Heart left ventricle (tissue), 16 donors: ENCODE measurements at regions not wholly inside any gene's neighbourhood (a gene's known extent, or its start where the extent isn't known, plus 50 kb on each side); places are given as distances from the start of the nearest gene placed in this dataset.

ENCODE experiments used
- ATAC-seq, 4 donors: fragments of 200-7000 bp; cut with Tn5 transposase; one replicate each; pipeline ENCODE4 v1.9.1; 2020 to 2022; ENCODE audit warnings: moderate library complexity in 4 of 4, mild to moderate bottlenecking in 3 of 4, moderate number of reproducible peaks in 1 of 4
- DNase-seq, 5 donors: peaks; one replicate each; pipeline ENCODE4 v3.0.0-alpha.2; 2020
- H3K27ac ChIP-seq, 12 donors: fragments of 200-600 bp; sonication (generic) in 4 of 12; one replicate each; pipeline versions ENCODE4 v1.5.0 to v1.8.0; 2016 to 2022; ENCODE audit warnings: mild to moderate bottlenecking in 2 of 12
- H3K27me3 ChIP-seq, 9 donors: fragments of 200-600 bp; sonication (generic) in 2 of 9; one replicate each; pipeline versions ENCODE4 v1.5.1 to v1.8.0; 2016 to 2022; ENCODE audit warnings: mild to moderate bottlenecking in 3 of 9
- H3K36me3 ChIP-seq, 9 donors: fragments of 200-600 bp; sonication (generic) in 2 of 9; one replicate each; pipeline versions ENCODE4 v1.5.0 to v1.8.0; 2018 to 2022; ENCODE audit warnings: mild to moderate bottlenecking in 2 of 9
- H3K4me1 ChIP-seq, 12 donors: fragments of 200-600 bp; sonication (generic) in 4 of 12; one replicate each; pipeline versions ENCODE4 v1.5.0 to v1.8.0; 2016 to 2022; ENCODE audit warnings: mild to moderate bottlenecking in 3 of 12
- H3K4me3 ChIP-seq, 12 donors: fragments of 200-600 bp; sonication (generic) in 4 of 12; one replicate each; pipeline versions ENCODE4 v1.5.0 to v1.8.0; 2017 to 2022; ENCODE audit warnings: mild to moderate bottlenecking in 9 of 12, moderate library complexity in 4 of 12
- H3K9me3 ChIP-seq, 12 donors: fragments of 200-600 bp; sonication (generic) in 4 of 12; one replicate each; pipeline versions ENCODE4 v1.5.0 to v1.8.0; 2016 to 2022; ENCODE audit warnings: mild to moderate bottlenecking in 1 of 12
- POLR2A ChIP-seq, 2 donors: fragments of 450-650 bp; IDR thresholded peaks; one replicate each; pipeline ENCODE4 v1.6.1; 2017; ENCODE audit warnings: antibody characterized with exemption in 2 of 2, mild to moderate bottlenecking in 2 of 2, moderate library complexity in 2 of 2
- WGBS, 4 donors: extraction: QIAGEN DNeasy Blood & Tissue Kit in 2 of 4; methylation state at CpG; one replicate each; pipeline versions ENCODE4 v1.1.5 to v1.1.7; 2013 to 2018; 5-methylcytosine and 5-hydroxymethylcytosine counted together
- intact Hi-C, 10 donors: fragments of 100-400 bp; cut with DNase I; formaldehyde crosslinking; loops; one replicate each; pipeline versions ENCODE4 v1.11.1 to v1.14.2; 2022
- TF ChIP-seq, protein P1 (sequence below), 12 donors: fragments of 200-600 bp; sonication (generic) in 4 of 12; IDR thresholded peaks; one replicate each; pipeline versions ENCODE4 v1.5.0 to v1.8.0; 2018 to 2022; ENCODE audit warnings: antibody characterized with exemption in 12 of 12, mild to moderate bottlenecking in 5 of 12
- donor health status: ischemic (EF 13 %, LVEDD 7.1; RV severe dilation, severe dysfunction).
- donor health status: healthy with polysubstance abuse.
- donor health status: DM: no; HTN: yes; CAD: no.
- donor health status: DM: no; HTN: no; CAD: no.
- donor health status: ischemic (EF 25% LVEDD 6.9; RV normal size, moderate dysfunction).
- donor health status: ischemic (EF 25% LVEDD 5.7; RV mildly dilated, moderate dysfunction).
- donor health status: healthy.
- donor health status: DM: yes; HTN: yes; CAD: no.
- donor health status: ischemic (EF 35%, LVEDD 5.7; RV mildly dilated, moderate dysfunction).
- donor health status: nonischemic (EF 11% LVEDD 7.7; RV severe dilation, severe dysfunction).
- donor health status: DM: yes; HTN: yes; CAD: no.
- donor health status: PGD.
- donor health status: ischemic (EF 29% LVEDD 5.4; RV normal size, mild dysfunction).
- donor health status: nonischemic (EF 23%, LVEDD 6.1; RV moderate dilation, normal function).

- peaks cover 0 to 19% (median 4%) of the 10 kb centered on the region in 12 donors for H3K9me3 ChIP-seq
- no peak overlapping the region for H3K27ac ChIP-seq
- DNase-seq (no peak), ATAC-seq (no peak)
- peaks cover 0 to 5% (median 0%) of the 10 kb centered on the region in 12 donors for H3K4me1 ChIP-seq
- intact Hi-C loops: no loop called here
- TF ChIP-seq, protein P1, sequence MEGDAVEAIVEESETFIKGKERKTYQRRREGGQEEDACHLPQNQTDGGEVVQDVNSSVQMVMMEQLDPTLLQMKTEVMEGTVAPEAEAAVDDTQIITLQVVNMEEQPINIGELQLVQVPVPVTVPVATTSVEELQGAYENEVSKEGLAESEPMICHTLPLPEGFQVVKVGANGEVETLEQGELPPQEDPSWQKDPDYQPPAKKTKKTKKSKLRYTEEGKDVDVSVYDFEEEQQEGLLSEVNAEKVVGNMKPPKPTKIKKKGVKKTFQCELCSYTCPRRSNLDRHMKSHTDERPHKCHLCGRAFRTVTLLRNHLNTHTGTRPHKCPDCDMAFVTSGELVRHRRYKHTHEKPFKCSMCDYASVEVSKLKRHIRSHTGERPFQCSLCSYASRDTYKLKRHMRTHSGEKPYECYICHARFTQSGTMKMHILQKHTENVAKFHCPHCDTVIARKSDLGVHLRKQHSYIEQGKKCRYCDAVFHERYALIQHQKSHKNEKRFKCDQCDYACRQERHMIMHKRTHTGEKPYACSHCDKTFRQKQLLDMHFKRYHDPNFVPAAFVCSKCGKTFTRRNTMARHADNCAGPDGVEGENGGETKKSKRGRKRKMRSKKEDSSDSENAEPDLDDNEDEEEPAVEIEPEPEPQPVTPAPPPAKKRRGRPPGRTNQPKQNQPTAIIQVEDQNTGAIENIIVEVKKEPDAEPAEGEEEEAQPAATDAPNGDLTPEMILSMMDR (IDR thresholded peaks at IDR 0.05): no peak
- TF ChIP-seq POLR2A (IDR thresholded peaks at IDR 0.05): no peak
- H3K27me3 ChIP-seq: no peaks in the 10 kb centered on the region
- H3K36me3 ChIP-seq: no peaks in the 10 kb centered on the region
- H3K4me3 ChIP-seq: no peak overlapping the region
These were observed 86.8 kb upstream of the TP53I11 start for GRCh38 chr11:45037434-45038005.

DNA sequence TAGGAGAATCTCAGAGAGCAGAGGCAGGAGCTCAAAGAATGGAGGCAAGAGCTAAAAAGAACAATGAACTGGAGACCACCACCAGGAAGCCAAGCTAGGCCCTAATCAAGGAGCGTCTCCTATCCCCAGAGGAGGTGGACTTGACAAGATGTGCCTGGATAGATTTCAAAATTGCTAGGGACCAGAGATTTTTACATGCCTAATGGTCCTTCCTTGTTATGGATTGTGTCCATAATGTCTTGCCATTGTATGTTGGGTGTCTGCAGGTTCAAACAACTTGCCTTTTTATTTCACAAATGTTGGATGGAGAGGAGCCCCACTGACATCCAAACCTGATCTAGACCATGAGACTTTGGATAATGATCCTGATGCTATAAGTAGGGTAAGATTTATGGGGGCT, 88.2 kb upstream of the TP53I11 start:
- intact Hi-C loops: no loop called here
- 79 to 97% (median 86%) methylated on average over 1 of the region's 1 CpG for WGBS, 4 donors
- Histone ChIP-seq H3K36me3 (no peaks in the 10 kb centered on the region), H3K27me3 (no peaks in the 10 kb centered on the region), H3K9me3 (peaks cover 0 to 19% (median 4%) of the 10 kb centered on the region in 12 donors), H3K27ac (no peak overlapping the region), H3K4me1 (no peaks in the 10 kb centered on the region), H3K4me3 (no peak overlapping the region)
- ATAC-seq (no peak), DNase-seq (no peak)
- TF ChIP-seq, protein P1 (IDR thresholded peaks at IDR 0.05): no peak
- TF ChIP-seq POLR2A (IDR thresholded peaks at IDR 0.05): no peak

GRCh38 chr11:45041596-45041995, 90.9 kb upstream of the TP53I11 start:
- Histone ChIP-seq H3K4me3 (no peak overlapping the region), H3K36me3 (no peaks in the 10 kb centered on the region), H3K27me3 (no peaks in the 10 kb centered on the region), H3K9me3 (peaks cover 0 to 19% (median 4%) of the 10 kb centered on the region in 12 donors), H3K27ac (no peak overlapping the region), H3K4me1 (peaks cover 0 to 21% (median 13%) of the 10 kb centered on the region in 12 donors)
- WGBS, 4 donors: 84 to 92% (median 89%) methylated on average over 6 to 7 of the region's 7 CpGs
- ATAC-seq: no peak
- intact Hi-C loops: loop anchor here in 1 of 10 donors (5.0 kb wide), 1 partner anchor 94 kb away; no protein-coding TSS in a partner anchor
- DNase-seq: no peak
- TF ChIP-seq POLR2A (IDR thresholded peaks at IDR 0.05): no peak
- TF ChIP-seq, protein P1 (IDR thresholded peaks at IDR 0.05): no peak

- DNase-seq (peak in 2 of 5 donors; percentile 50 to 53), ATAC-seq (peak in 1 of 4 donors; percentile 38)
- Histone ChIP-seq H3K36me3 (no peaks in the 10 kb centered on the region), H3K27me3 (no peaks in the 10 kb centered on the region), H3K9me3 (peaks cover 0 to 19% (median 4%) of the 10 kb centered on the region in 12 donors), H3K4me3 (no peak overlapping the region), H3K4me1 (peaks cover 0 to 30% (median 21%) of the 10 kb centered on the region in 12 donors), H3K27ac (no peak overlapping the region)
- WGBS, 4 donors: 62 to 78% (median 71%) methylated on average over 4 of the region's 4 CpGs
- TF ChIP-seq, protein P1 (IDR thresholded peaks at IDR 0.05): no peak
- TF ChIP-seq POLR2A (IDR thresholded peaks at IDR 0.05): no peak
- intact Hi-C loops: loop anchor here in 1 of 10 donors (5.0 kb wide), 1 partner anchor 95 kb away; no protein-coding TSS in a partner anchor
These were observed 91.9 kb upstream of the TP53I11 start for GRCh38 chr11:45042560-45042959.
